HG03571 (cell line): ENCODE measurements at regions not wholly inside any gene's neighbourhood (a gene's known extent, or its start where the extent isn't known, plus 50 kb on each side); places are given as distances from the start of the nearest gene placed in this dataset.
"Not testable (repeated sequence)": the region's sequence is repeated elsewhere in the genome, so short reads cannot be mapped to it uniquely, and the experiment has no call there.

Source experiments
- ATAC-seq: cut with Tn5 transposase; IDR thresholded peaks from one replicate; pipeline ENCODE4 v1.9.1; 2021; ENCODE audit not compliant: unreplicated experiment

DNA sequence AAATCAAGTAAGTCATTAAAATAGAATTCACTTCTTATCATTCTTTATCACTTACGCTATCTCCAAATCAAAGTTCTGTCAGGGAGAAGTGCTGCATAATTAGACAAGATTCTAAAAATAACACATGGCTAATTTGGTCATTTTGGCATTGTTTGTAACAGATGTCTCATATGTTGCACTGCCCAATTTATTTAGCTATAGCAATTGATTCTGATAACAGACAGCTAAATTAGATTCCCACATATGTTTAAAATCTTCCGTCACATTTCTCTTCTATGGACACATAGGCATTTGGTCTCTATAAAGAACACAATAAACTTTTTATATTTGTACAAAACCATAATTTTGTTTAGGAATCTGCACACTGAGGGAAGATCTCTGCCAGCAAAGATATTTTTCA is 644.5 kb upstream of the VRK2 start:
- ATAC-seq, result no peak

DNA sequence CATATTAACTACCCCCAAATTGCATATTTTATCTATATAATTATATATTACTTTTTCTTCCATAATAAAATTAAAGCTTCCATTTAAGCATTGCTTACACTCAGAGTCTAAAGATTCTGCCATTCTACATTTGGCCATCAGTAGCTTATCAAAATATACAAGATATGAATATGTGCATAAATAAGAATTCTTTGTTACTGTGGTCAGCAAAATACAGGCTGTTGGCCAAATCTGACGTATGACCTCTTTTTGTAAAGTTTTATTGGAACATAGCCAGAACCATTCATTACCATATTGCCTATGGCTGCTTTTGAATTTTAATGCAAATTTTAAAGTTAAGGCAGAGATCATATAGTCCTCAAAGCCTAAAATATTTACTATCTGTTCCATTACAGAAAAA is 643.9 kb upstream of the VRK2 start:
- ATAC-seq, result no peak

DNA sequence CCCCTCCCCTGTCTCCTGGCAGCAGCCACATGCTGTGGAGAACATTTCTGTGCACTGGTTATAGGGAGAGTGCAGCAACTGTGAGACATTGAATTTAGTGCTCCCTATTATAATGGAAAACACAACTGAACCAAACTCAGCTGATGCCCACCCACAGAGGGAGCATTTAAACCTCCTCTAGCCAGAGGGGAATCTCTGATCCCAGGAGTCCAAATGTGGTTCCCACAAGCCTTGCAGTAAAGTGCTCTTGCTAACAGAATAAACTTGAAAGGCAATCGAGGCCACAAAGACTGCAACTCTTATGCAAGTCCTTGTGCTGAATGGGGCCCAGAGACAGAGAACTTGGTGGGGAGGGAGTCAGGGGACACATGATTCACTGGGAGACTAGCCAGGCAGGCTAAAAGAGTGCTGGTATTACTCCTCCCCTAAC is 638.8 kb upstream of the VRK2 start:
- no peak for ATAC-seq

DNA sequence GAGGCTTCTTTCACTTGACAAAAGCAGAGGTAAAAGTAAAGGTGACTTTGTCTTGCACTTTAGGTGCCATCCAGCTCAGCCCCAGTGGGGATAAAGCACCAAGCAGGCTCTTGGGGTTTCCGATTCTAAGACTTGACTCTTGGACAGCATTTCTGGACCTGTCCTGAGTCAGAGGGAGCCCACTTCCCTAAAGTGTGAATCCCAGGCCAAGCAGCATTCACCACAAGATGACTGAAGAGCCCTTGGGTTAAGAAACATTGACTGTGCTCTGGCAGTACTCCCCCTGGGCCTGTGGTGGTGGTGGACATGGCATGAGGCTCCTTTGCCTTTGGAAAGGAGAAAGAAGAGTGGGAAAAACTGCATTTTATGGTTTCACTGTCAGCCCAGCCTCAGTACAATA is 638.0 kb upstream of the VRK2 start:
- no peak for ATAC-seq

DNA sequence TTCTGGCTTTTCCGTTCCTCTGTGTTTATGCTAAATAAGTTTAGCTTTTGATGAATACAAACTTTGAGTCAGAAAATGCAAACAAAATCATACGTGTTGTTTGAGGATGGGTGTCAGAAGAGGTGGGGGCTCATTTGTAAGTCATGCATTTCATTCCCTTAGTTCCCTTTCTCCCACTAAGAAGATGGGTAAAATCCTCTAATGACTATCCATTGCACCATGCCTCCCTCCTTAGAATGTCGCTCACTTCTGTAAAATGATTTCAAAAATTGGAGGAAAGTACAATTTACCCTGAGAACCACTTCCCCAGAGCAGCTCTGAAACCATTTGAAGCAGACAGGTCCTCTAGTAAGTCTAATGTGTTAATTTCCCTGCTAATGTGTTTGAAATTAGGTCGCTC is 629.6 kb upstream of the VRK2 start:
- ATAC-seq, result no peak

DNA sequence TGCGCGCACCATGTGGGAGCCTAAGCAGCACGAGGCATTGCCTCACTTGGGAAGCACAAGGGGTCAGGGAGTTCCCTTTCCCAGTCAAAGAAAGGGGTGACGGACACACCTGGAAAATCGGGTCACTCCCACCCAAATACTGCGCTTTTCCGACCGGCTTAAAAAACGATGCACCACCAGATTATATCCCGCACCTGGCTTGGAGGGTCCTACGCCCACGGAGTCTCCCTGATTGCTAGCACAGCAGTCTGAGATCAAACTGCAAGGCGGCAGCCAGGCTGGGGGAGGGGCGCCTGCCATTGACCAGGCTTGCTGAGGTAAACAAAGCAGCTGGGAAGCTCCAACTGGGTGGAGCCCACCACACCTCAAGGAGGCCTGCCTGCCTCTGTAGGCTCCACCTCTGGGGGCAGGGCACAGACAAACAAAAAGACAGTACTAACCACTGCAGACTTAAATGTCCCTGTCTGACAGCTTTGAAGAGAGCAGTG is 627.7 kb upstream of the VRK2 start:
- ATAC-seq, result not testable (repeated sequence)

DNA sequence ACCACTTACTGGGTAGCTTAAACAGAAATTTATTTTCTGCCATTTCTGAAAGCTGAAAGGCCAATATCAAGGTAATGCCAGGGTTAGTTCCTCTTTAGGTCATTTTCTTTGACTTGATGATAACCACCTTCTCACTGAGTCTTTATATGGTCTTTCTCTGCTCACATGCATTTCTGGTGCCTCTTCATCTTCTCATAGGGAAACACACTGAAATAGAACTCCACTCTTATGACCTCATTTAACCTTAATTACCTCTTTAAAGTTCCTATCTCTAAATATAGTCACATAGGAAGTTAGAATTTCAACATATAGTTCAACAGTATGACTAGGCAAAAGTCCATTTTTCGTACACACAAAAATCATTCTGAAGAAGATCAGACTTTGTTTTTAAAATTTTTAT is 616.8 kb upstream of the VRK2 start:
- no peak for ATAC-seq

DNA sequence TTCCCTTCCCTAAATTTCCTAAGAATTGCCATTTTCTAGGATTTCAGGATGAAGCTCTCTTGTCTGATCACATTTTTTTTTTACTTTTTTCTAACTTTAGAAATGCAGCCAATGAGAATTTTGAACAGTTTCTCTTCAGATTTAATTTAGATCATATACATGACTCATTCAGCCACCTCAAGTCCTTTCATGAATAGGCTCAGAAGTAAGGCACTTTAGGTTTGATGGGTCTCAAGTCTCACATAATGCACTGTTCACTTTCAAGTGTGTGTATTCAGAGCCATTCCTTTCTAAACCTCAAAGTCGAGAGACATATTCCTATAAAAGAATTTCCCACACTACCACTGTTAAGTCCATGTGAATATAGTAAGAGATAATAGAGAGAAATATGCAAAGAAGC is 614.1 kb upstream of the VRK2 start:
- ATAC-seq, result no peak

DNA sequence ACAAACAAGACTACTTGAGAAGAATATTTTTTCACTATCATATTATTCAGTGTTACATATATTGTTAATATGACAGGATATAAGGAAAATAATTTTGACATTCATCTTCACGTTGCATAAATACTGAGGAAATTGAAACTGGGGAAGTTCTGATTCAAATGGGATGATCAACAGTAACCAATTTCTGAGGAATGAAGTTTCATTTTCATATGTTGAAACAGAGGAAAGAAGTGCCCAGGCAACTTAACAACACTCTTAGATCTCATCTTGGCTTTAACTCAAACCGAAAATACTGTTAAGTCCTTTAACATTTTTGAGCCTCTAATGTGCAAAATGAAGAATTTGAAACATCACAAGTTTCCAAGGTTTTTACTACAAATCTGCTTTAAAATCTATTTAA is 612.2 kb upstream of the VRK2 start:
- ATAC-seq, result no peak

DNA sequence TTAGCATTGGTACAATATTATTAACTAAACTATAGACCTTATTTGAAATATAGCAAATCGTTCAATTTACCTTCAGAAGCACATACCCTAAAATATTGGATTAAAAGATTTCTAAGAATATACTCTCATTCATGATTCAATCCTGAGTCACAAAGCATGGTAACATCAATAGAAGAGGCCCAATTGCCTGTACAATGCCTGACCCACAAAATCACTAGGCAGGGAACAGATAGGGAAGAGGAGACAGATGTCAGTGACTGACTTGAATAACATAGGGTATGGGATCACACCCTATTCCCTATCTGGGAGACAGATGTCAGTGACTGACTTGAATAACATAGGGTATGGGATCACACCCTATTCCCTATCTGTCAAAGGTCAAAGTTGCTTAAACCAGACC is 611.6 kb upstream of the VRK2 start:
- no peak for ATAC-seq

DNA sequence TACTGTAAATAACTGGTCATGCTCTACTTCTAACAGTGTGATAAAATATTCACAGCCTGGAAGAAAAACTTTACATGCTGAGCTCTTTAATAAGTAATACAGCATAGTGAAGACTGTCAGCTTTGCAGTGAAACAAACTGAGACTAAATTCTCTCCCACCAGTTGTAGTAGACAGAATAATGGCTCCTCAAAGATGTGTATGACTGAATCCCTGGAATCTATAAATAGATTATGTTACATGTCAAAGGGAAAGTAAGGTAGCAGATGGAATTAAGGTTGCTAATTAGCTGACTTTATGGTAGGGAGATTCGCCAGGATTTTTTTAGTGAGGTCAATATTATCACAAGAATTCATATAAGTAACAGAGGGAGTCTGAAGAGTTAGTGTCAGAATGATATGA is 609.5 kb upstream of the VRK2 start:
- ATAC-seq, result no peak

DNA sequence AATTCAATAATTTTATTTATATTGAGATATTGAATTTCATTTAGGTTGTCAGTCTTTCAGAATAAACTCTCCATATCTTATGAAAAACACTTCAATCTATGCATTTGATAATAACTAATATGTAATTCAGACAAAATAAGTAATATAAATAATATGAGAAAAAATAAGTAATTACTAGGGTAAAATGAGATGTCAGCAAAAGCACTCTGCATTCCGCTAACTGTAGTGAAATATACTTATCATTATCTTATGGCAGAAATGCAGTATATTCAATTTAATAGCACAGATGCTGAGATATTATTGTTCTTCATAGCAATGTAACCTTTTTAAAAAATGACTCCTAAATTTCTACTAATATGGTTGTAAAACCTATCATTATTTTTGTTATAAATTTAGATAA is 606.2 kb upstream of the VRK2 start:
- ATAC-seq, result no peak

DNA sequence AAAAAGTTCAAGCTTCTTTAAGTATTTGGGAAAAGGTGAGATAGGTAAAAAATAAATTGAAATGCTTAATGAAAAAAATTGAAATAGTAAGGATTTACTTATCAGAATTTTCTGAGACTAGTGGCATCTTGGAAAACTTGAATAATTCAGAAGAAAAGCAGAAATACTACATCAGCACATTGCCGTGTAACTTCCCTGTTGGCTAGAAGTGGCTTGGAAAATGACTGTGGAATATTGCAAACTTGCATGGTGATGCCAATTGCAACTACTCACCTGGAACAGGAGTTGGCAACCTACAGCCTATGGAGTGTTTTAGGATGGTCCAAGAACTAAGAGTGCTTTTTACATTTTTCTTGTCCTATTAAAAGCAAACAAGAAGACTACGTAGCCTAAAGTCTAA is 603.5 kb upstream of the VRK2 start:
- no peak for ATAC-seq

DNA sequence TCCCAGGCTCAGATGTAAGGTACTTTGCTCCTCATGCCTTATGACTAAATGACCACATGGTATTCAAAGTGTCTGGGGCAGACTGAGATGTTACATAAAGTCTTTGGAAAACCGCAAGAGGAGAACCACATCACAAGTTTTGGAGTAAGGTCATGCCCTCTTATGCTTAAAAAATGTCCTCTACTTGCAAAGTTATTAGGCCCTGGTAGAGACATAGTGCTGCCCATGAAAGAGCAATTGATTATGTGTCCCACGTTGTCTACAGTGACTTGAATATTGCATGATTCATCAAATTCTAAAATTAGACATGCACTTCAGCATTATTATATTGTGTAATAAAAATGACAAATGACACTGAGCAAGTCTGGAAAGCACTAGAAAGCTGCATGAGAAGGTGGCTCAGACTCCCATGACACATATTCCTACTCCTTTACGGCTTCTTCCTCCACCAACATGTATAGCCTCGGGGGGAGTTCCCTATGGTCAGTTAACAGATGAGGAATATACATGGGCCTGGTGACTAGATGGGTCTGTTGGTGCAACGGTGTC is 602.6 kb upstream of the VRK2 start:
- no peak for ATAC-seq

DNA sequence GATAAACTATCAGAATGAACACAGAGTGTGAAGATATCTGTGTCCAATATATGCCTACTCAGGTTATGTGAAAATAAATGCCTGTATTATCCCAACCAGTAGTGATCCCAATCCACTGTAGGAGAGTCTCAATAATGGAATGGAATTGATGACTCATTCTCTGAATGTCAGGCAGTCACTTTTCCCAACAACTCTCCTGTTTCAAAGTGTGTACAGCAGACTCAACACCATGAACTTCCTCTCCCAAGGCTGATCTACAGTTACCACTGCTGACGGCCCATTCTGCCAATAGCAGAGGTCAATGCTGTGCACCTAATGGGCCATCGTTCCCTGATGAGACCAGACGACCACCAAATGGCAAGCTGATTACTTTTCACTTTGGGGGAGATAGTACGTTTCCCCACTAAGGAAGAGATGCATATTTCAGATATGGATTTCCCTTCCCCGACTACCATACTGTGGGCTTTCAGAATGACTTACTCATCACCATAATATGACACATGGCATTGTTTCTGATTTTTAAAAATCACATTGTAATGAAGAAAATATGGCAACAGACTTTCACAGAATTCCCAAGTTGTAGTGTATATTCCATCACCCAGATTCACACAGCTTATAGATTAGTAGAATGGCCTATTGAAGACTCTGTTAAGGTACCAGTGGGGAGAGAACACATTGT is 601.7 kb upstream of the VRK2 start:
- no peak for ATAC-seq

DNA sequence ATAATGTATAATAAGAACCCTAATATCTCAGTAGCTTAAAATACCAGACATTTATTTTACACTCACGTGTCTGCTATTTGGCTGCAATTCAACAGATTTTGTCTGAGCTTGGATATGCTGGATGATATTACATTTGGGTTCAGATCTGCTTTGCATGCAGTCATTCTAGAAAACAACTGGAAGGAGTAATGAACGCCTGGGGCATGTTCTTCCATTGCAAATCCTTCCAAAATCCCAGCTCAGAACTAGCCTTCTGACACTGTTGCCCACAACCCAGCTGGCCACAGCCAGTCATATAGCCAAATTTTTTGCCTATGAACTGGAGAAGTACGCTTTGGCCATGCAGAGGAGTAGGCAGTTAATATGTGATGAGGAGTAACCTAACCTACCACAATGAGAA is 597.8 kb upstream of the VRK2 start:
- ATAC-seq, result no peak

DNA sequence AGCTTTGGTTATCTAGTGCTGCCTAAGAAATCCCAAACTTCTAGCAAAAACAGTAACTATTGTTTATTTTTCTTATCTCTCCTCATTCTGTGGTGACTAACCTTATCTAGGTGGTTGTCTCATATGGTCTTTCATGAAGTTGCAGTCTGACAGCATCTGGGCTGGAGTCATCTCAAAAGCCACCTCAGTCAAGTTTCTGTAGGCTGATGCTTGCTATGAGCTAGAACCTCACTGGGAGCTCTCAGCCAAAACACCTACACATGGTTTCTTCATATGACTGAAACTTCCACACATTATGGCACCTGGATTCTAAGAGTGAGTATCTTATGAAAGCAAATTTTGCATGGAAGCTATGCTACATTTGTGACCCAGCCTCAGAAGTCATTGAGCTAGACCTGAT is 596.4 kb upstream of the VRK2 start:
- no peak for ATAC-seq

DNA sequence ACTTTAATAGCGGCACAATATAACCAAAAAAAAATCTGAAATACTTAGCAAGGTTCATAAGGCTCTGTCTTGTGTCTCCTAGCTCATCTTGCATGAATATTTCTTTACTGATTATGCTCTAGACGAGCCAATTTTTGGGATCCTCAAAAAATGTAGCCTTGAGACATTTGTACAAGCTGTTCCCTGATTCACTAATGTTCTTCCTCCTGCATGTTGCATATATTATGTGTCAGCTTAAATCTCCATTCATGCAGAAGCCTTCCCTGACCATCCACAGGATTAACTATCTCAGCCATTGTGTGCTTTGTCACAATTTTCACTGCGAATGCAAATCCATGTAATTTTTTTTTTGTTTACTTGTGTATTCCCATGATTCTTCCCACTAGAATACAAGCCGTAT is 594.0 kb upstream of the VRK2 start:
- no peak for ATAC-seq

DNA sequence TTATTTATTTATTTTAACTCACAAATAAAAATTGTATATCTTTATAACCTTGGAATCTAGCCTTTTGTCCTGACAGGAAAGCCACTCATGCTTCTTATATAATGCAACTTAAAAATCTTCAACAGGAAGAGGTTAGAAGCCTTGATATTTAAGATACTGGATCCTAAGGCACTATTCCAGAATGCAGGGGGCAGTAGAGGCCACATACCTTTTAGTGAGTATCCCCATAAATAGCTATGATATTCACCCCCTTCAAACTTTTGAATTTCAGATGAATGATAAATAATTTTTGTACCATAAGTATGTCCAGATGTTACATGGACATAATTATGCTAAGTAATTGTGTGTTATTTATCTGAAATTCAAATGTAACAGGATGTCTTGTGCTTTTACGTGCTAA is 592.7 kb upstream of the VRK2 start:
- ATAC-seq, result no peak

DNA sequence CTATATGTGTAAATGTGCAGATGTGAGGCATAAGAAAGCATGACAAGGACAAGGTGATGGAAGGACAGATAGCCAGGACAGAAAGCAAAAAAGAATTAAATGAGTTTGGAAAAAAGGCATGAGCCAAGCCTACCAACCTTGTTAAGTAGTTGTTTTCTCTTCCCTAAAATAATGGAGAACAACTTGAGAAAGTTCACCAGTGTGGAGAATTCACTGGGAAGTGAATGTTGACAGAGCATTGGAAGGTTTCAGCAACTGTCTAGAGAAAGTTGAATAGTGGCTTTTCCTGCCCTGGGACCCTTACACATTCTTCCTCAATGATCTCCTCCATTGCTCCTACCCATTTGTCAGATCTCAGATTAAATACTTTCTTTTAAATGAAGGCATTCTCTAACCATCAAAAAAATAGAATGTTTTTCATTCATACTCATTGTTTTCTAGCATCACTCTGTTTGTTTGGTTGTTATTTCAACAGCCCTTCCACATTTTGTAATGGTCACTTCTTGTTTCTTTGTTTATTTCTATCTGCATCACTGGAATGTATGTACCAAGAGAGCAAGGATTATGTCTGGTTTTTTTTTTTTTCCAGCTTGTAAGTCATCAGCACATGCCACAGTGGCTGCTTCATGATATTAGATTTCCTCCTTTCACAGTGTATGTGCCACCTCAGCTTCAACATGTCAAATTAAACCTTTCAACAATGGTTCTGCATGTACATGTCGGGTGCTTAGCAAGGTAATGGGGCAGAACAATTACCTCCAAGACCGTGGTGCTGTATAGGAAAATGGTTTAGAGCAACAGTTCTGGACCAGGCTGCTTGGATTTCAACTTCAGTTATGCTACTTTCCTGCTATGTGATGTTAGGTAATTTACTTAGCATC is 586.0 kb upstream of the VRK2 start:
- ATAC-seq, result no peak

DNA sequence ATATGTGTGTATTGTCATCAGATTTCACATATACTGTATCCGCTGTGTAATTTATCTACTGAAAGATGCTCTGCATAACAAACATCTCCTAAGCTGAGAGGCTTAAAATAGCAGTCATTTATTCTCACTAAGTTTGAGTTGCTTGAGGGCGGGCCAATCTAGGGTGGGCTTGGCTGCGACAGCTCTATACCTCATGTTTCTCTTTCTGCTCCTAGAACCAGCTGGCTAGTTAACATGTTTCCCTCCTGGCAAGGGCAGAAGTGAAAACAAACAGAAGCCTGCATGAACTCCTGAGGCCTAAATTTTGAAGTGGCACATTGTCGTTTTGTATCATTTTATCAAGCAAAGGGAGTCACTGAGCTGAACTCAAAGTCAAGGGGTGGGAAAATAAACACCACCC is 585.0 kb upstream of the VRK2 start:
- no peak for ATAC-seq

DNA sequence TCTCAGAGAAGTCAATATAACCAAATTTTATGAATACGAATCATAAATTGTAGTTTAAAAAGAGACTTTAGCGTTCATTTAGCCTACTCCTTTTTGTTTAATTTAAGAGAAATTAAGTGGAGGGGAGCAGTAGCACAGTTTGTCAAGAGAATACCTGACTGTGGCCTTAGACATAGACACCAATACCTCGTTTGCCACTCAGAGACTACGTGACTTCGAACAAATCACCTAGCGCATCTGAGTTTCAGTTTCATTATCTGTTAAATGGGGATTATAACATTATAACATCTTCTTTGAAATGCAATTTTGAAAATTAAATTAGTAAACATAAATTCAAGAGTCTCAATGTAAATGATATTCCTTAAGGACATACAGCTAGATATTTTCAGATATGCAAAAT is 581.5 kb upstream of the VRK2 start:
- ATAC-seq, result no peak
